SKM-1 treated with dmso at 0.1 percent for 144 hours (cell line): ENCODE measurements at regions not wholly inside any gene's neighbourhood (a gene's known extent, or its start where the extent isn't known, plus 50 kb on each side); places are given as distances from the start of the nearest gene placed in this dataset.
"Not testable (repeated sequence)": the region's sequence is repeated elsewhere in the genome, so short reads cannot be mapped to it uniquely, and the experiment has no call there.

ENCODE experiments used
- DNase-seq: peaks from one replicate; lab custom pipeline; 2025; ENCODE audit not compliant: unreplicated experiment; lab: John Stamatoyannopoulos, UW

DNA sequence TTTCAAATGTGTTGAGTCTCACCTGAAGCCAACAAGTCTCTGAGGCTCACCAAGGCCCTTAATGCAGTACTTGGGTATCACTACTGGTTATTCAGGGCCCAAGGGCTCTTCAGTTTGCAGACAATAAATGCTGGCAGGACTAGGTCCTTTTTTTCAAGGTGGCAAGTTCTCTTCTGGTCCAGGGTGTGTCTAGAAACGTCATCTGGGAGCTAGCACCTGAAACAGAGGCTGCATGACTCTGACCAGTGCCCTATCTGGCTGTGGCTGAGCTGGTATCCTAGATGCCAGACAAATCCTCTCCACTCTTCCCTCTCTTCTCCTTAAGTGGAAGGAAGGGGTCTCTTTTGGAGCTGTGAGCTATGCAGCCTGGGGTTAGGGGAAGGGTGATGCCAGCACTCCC lies 276.8 kb downstream of the PYDC2 start:
- DNase-seq, result no peak

- no peak for DNase-seq
Observed at GRCh38 chr3:191740712-191741111, 279.7 kb downstream of the PYDC2 start.

GRCh38 chr3:191741847-191742350 lies 280.9 kb downstream of the PYDC2 start:
- not testable (repeated sequence) for DNase-seq

- no peak for DNase-seq
Observed at GRCh38 chr3:191743283-191743682, 282.3 kb downstream of the PYDC2 start.

DNA sequence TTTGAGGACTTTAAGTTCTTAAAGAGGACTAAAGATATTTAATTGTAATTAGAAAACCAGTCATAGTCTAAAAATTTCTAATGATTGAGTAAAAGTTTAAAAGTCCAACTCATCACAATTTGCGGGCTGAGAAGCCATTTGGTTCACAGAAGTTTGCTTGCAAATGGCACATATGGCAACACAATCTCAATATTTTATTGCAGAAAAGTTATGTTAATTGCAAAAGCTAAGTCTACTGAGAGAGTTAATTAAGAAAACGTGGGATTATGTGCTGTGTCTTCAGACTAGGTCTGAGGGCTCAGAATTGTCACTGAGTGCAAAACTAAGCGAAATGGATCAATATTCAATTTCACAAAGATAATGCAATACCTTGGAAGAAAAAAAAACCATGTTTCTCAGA lies 289.7 kb downstream of the PYDC2 start:
- no peak for DNase-seq

GRCh38 chr3:191753196-191753595 lies 292.2 kb downstream of the PYDC2 start:
- no peak for DNase-seq

DNA sequence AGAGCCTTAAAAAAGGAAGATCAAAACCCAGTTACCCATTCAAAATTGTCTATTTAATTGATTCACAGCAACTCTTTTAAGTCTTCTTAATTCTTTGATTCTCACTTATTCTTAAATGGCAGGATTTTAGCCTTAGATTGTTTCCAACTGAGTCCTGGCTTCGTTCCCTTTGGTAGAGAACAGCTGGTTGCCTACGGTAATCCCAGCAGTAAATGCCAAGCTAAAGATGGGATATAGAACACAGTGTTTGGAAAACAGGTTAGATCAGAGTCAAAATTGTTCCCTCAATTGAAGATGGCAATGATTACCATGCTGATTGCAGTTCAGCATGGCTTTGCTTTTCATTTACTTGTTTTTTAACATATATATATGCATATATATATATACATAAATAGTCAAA lies 300.9 kb downstream of the PYDC2 start:
- DNase-seq, result no peak

- DNase-seq, result no peak
Observed at GRCh38 chr3:191762323-191762960, 301.5 kb downstream of the PYDC2 start.

- DNase-seq, result no peak
Observed at GRCh38 chr3:191768421-191768820, 307.5 kb downstream of the PYDC2 start.

DNA sequence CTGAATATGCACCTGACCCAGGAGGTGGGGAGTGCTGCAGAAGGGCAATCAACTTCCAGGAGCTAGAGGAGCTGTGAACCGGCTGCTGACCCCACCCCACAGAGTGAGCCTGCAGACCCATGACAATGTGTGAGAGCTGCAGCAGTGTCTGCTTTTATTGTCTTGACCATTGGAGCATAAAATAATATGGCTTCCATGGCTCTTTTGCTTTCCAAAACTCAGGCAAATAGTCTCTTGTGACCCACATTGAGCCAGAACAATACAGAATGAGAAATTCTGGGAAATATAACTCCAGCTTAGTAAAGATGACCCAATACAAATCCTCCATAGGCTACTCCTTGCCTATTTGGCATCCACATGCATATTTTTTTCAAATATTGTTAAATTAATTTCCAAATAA lies 309.6 kb downstream of the PYDC2 start:
- no peak for DNase-seq

DNA sequence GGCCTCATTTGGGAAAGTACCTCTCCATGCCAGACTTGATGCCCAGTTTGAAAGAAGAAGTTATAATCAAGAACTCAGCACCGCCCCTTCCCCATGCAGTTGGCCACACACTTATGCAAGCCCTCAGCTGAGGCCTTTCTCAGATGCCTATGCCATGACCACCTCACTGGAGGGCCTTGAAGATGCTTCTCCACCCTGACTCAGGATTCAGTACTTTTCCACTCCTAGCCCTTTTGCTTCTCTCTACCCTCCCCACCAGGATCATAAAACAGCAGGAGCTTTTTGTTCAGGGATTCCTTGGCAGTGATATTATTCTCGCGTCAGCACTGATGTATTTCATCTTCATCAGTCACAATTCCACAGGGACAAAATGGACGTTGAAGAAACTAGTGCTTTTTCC lies 313.5 kb downstream of the PYDC2 start:
- no peak for DNase-seq

DNA sequence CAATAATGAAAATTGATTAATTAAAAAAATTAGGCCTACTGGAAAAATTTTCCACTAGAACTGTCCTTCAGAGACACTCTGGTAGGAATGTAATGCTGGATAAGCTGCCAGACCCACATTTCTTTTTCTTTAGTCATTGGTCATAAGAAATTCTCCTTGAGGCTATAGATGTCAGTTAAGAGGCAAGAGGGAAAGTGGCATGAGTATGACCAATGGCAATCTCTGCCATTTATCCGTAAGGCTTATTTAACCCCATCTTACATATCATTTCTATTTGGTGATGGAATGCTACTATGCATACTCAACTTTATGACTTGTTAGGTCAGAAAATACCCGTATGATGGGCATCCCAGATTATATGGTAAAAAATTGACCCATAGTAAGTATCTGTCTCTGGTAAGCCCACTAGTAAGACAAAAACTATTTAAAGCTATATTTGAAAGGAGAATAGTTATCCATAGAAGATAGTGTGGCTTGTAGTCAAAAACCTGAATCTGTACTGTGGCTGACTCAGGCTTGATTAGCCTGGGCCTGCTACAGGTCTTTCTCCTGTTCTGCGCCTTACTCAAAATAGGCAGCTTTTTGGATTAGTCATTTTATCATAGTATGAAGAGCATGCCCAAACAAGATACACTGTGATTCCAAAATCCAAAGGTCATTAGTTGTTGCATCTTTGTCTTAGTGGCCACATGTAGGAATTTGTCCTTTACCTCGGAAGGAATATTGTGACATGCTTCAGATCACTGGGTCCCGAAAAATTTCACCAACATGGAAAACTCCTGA lies 314.7 kb downstream of the PYDC2 start:
- no peak for DNase-seq

DNA sequence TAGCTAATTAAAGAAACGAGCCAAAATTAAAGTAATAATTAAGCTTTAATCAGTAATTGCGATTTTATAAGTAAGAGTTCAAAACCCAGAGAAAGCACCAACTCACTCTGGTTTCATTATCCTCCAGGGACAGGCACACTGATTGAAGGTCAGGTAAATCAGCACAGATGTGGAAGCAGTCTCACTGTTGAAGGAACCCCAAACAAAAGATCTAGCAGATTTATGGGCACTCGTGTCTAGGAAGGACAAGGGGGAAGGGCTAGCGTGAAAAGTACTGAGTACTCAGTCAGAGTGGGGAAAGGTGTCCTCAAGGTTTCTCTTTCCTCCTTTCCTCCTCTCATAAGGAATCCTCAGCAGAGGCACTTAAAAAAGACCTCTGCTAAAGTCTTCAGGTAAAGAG lies 320.1 kb downstream of the PYDC2 start:
- DNase-seq, result no peak

GRCh38 chr3:191783024-191783423 lies 322.1 kb downstream of the PYDC2 start:
- no peak for DNase-seq

GRCh38 chr3:191790934-191791333 lies 330.0 kb downstream of the PYDC2 start:
- DNase-seq, result no peak

DNA sequence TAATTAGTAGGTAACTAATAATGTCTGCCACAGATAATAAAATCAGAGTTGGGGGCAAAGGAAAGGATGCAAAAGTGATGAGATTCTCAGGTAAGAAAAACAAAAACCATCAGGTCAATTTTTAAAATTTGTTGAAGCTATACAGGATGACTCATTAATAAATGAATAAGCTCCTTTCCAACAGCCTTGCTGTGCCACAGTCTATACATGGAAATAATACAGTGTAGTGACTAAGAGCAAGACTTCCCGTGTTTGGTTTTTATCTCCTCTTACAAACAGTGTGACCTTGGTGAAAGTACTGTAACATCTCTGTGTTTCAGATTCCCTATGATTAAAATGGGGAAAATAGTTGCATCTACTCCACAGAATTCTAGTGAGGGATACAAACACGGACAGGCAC lies 331.6 kb downstream of the PYDC2 start:
- DNase-seq, result no peak

- no peak for DNase-seq
Observed at GRCh38 chr3:191795196-191795595, 334.2 kb downstream of the PYDC2 start.

DNA sequence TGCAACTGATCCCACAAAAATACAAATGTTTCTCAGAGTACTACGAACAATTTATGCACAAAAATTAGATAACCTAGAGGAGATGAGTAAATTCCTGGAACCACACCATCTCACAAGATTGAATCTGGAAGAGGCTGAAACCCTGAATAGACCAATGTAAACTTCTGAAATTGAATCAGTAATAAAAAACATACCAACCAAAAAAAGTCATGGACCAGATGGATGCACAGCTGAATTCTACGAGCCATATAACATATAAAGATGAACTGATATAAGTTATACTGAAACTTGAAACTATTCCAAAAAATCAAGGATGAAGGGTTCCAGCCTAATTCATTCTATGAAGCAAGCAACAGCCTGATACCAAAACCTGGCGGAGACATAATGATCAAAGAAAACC lies 336.3 kb downstream of the PYDC2 start:
- DNase-seq, result no peak

GRCh38 chr3:191802671-191803070 lies 341.7 kb downstream of the PYDC2 start:
- DNase-seq, result no peak

GRCh38 chr3:191804935-191805334 lies 344.0 kb downstream of the PYDC2 start:
- no peak for DNase-seq

GRCh38 chr3:191808073-191808472 lies 347.1 kb downstream of the PYDC2 start:
- DNase-seq, result no peak

- no peak for DNase-seq
Observed at GRCh38 chr3:191809326-191809949, 348.5 kb downstream of the PYDC2 start.
